ENCODE measurements at regions not wholly inside any gene's neighbourhood (a gene's known extent, or its start where the extent isn't known, plus 50 kb on each side); places are given as distances from the start of the nearest gene placed in this dataset.
"Not testable (repeated sequence)": the region's sequence is repeated elsewhere in the genome, so short reads cannot be mapped to it uniquely, and the experiment has no call there.

GRCh38 chr11:25244126-25244525 lies 747.3 kb downstream of the LUZP2 start:
- CTCF ChIA-PET: no interaction called here
- H3K27ac Mint-ChIP-seq: no peak overlapping the region
- H3K4me3 Mint-ChIP-seq: no peak overlapping the region
- no peaks in the 10 kb centered on the region for H3K4me1 Mint-ChIP-seq (ENCODE audit: low read depth)
- POLR2A ChIA-PET: no interaction called here
- no peaks in the 10 kb centered on the region for H3K36me3 Mint-ChIP-seq
- H3K27me3 Mint-ChIP-seq: no peaks in the 10 kb centered on the region
- H3K9me3 Mint-ChIP-seq: peaks cover 22% of the 10 kb centered on the region
- DNase-seq: no peak
- intact Hi-C loops (cut with micrococcal nuclease): no loop called here

GRCh38 chr11:25247336-25247735 lies 750.5 kb downstream of the LUZP2 start:
- POLR2A ChIA-PET: no interaction called here

GRCh38 chr11:25252854-25253253 lies 756.0 kb downstream of the LUZP2 start:
- POLR2A ChIA-PET: no interaction called here
- CTCF ChIA-PET: no interaction called here
- Mint-ChIP-seq H3K36me3 (no peaks in the 10 kb centered on the region), H3K4me3 (no peak overlapping the region), H3K9me3 (peaks cover 8% of the 10 kb centered on the region), H3K4me1 (ENCODE audit: low read depth) (no peaks in the 10 kb centered on the region), H3K27me3 (no peaks in the 10 kb centered on the region), H3K27ac (no peak overlapping the region)
- intact Hi-C loops (cut with micrococcal nuclease): no loop called here
- no peak for DNase-seq

More at GRCh38 chr11:25247336-25247735, 750.5 kb downstream of the LUZP2 start:
- H3K4me3 Mint-ChIP-seq: no peak overlapping the region
- H3K27ac Mint-ChIP-seq: no peak overlapping the region
- no peaks in the 10 kb centered on the region for H3K4me1 Mint-ChIP-seq (ENCODE audit: low read depth)
- no peaks in the 10 kb centered on the region for H3K36me3 Mint-ChIP-seq
- no peaks in the 10 kb centered on the region for H3K27me3 Mint-ChIP-seq
- CTCF ChIA-PET: no interaction called here
- intact Hi-C loops (cut with micrococcal nuclease): no loop called here
- peaks cover 21% of the 10 kb centered on the region for H3K9me3 Mint-ChIP-seq
- DNase-seq: no peak

DNA sequence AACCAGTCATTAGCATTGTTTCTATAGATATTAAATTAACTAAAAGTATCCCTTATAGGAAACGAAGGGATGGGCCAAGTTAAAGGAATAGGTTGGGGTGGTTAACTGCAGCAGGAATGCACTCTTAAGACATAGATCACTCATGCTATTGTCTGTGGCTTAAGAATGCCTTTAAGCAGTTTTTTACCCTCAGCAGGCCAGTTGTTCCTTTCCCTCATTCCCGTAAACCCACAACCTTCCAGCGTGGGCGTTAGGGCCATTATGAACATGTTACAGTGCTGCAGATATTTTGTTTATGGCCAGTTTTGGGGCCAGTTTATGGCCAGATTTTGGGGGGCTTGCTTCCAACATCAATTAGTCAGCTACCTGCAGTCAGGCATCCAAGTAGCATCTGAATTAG lies 767.0 kb downstream of the LUZP2 start:
- DNase-seq; CTCF ChIA-PET; intact Hi-C loops (cut with micrococcal nuclease); H3K27me3 Mint-ChIP-seq; H3K36me3 Mint-ChIP-seq; POLR2A ChIA-PET; H3K4me1 Mint-ChIP-seq (ENCODE audit: low read depth); H3K27ac Mint-ChIP-seq; H3K4me3 Mint-ChIP-seq: not testable (repeated sequence)
- peaks cover 25% of the 10 kb centered on the region for H3K9me3 Mint-ChIP-seq

DNA sequence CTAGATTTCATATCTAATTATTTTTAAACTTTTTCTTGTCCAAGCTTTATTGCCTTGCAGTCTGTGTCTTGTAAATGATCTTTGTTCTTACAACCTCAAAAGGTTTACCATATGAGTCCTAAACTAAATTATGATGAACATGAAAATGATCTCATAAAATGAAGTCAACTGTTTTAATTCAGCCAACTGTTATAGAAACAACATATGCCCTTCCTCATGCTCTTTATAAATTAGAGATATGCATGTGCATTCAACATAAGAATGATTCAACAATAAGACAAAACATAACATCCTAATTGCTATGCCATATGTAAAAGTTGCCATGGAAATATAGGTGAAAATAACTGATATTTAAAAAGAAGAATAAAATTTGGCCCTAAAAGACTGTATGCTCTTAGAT lies 774.4 kb downstream of the LUZP2 start:
- POLR2A ChIA-PET: no interaction called here
- peaks cover 11% of the 10 kb centered on the region for H3K9me3 Mint-ChIP-seq
- no peaks in the 10 kb centered on the region for H3K27me3 Mint-ChIP-seq

GRCh38 chr11:25272214-25272613 lies 775.4 kb downstream of the LUZP2 start:
- no peak overlapping the region for H3K4me3 Mint-ChIP-seq
- ChIA-PET CTCF (no interaction called here), POLR2A (no interaction called here)
- H3K27me3 Mint-ChIP-seq: no peaks in the 10 kb centered on the region
- H3K4me1 Mint-ChIP-seq (ENCODE audit: low read depth): no peaks in the 10 kb centered on the region
- no peak for DNase-seq
- peaks cover 9% of the 10 kb centered on the region for H3K9me3 Mint-ChIP-seq
- no peak overlapping the region for H3K27ac Mint-ChIP-seq
- no peaks in the 10 kb centered on the region for H3K36me3 Mint-ChIP-seq
- intact Hi-C loops (cut with micrococcal nuclease): no loop called here

More for the DNA sequence above, 774.4 kb downstream of the LUZP2 start:
- DNase-seq: no peak
- no peak overlapping the region for H3K27ac Mint-ChIP-seq
- H3K4me3 Mint-ChIP-seq: no peak overlapping the region
- H3K4me1 Mint-ChIP-seq (ENCODE audit: low read depth): no peaks in the 10 kb centered on the region
- no peaks in the 10 kb centered on the region for H3K36me3 Mint-ChIP-seq
- intact Hi-C loops (cut with micrococcal nuclease): no loop called here
- CTCF ChIA-PET: no interaction called here

DNA sequence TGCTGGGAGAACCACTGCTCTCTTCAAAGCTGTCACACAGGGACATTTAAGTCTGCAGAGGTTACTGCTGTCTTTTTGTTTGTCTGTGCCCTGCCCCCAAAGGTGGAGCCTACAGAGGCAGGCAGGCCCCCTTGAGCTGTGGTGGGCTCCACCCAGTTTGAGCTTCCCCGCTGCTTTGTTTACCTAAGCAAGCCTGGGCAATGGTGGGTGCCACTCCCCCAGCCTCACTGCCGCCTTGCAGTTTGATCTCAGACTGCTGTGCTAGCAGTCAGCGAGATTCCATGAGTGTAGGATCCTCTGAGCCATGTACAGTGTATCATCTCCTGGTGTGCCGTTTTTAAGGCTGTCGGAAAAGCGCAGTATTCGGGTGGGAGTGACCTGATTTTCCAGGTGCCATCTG lies 784.0 kb downstream of the LUZP2 start:
- POLR2A ChIA-PET; CTCF ChIA-PET; DNase-seq; H3K36me3 Mint-ChIP-seq; H3K4me3 Mint-ChIP-seq; H3K27me3 Mint-ChIP-seq; H3K27ac Mint-ChIP-seq; H3K4me1 Mint-ChIP-seq (ENCODE audit: low read depth); intact Hi-C loops (cut with micrococcal nuclease): not testable (repeated sequence)
- H3K9me3 Mint-ChIP-seq: peaks cover 19% of the 10 kb centered on the region

GRCh38 chr11:25293166-25293565 lies 796.3 kb downstream of the LUZP2 start:
- H3K4me3 Mint-ChIP-seq: no peak overlapping the region
- no peaks in the 10 kb centered on the region for H3K27me3 Mint-ChIP-seq
- ChIA-PET CTCF (no interaction called here), POLR2A (no interaction called here)
- no peak for DNase-seq
- H3K4me1 Mint-ChIP-seq (ENCODE audit: low read depth): no peaks in the 10 kb centered on the region
- intact Hi-C loops (cut with micrococcal nuclease): no loop called here
- H3K27ac Mint-ChIP-seq: no peak overlapping the region
- H3K36me3 Mint-ChIP-seq: no peaks in the 10 kb centered on the region
- H3K9me3 Mint-ChIP-seq: peaks cover 26% of the 10 kb centered on the region

- Mint-ChIP-seq H3K27ac (no peak overlapping the region), H3K36me3 (no peaks in the 10 kb centered on the region), H3K9me3 (peaks cover 27% of the 10 kb centered on the region), H3K4me1 (ENCODE audit: low read depth) (no peaks in the 10 kb centered on the region), H3K4me3 (no peak overlapping the region), H3K27me3 (no peaks in the 10 kb centered on the region)
- POLR2A ChIA-PET: no interaction called here
- CTCF ChIA-PET: no interaction called here
- intact Hi-C loops (cut with micrococcal nuclease): no loop called here
- DNase-seq: no peak
Observed at GRCh38 chr11:25298450-25298849, 801.6 kb downstream of the LUZP2 start.

DNA sequence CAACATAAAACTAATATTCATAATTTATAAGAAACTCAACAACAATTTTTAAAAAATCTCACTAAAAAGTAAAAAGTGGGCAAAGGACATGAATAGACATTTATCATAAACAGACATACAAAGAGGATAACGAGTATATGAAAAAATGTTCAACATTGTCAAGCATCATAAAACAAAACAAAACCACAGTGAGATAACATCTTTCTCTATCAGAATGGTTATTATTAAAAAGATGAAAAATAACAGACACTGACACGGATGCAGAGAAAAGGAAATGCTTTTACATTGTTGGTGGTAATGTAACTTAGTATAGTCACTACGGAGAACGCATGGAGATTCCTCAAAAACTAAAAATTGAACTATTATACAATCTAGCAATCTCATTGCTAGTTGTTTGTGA lies 813.0 kb downstream of the LUZP2 start:
- no peaks in the 10 kb centered on the region for H3K36me3 Mint-ChIP-seq
- no peaks in the 10 kb centered on the region for H3K27me3 Mint-ChIP-seq
- CTCF ChIA-PET: no interaction called here

GRCh38 chr11:25317216-25317615 lies 820.4 kb downstream of the LUZP2 start:
- H3K36me3 Mint-ChIP-seq: no peaks in the 10 kb centered on the region
- no peak overlapping the region for H3K27ac Mint-ChIP-seq
- no peak for DNase-seq
- peaks cover 11% of the 10 kb centered on the region for H3K9me3 Mint-ChIP-seq
- H3K4me3 Mint-ChIP-seq: no peak overlapping the region
- ChIA-PET POLR2A (no interaction called here), CTCF (no interaction called here)
- intact Hi-C loops (cut with micrococcal nuclease): no loop called here
- no peaks in the 10 kb centered on the region for H3K27me3 Mint-ChIP-seq
- no peaks in the 10 kb centered on the region for H3K4me1 Mint-ChIP-seq (ENCODE audit: low read depth)

More for the DNA sequence above, 813.0 kb downstream of the LUZP2 start:
- no peaks in the 10 kb centered on the region for H3K4me1 Mint-ChIP-seq (ENCODE audit: low read depth)
- H3K9me3 Mint-ChIP-seq: peaks cover 35% of the 10 kb centered on the region
- POLR2A ChIA-PET: no interaction called here
- DNase-seq: no peak
- intact Hi-C loops (cut with micrococcal nuclease): no loop called here
- H3K27ac Mint-ChIP-seq: no peak overlapping the region
- H3K4me3 Mint-ChIP-seq: no peak overlapping the region

DNA sequence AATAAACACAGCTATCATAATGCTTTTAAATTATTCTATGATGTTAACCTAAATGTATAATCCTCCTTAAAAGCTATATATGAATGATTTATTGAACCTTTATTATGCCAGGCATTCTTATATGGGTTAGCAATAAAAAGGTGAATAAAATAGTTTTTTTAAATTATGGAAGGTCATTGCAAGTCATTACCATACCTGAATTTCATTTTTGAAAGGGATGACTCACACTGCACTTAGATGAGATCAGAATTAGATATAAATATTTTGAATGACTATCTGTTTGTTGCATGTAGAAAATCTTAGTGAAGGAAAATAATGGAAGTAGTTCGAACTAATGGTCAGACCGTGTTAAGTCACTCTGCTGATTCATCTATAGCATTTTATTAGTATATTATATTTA lies 822.3 kb downstream of the LUZP2 start:
- H3K4me1 Mint-ChIP-seq (ENCODE audit: low read depth): no peaks in the 10 kb centered on the region
- POLR2A ChIA-PET: no interaction called here
- H3K36me3 Mint-ChIP-seq: no peaks in the 10 kb centered on the region
- no peaks in the 10 kb centered on the region for H3K27me3 Mint-ChIP-seq
- H3K27ac Mint-ChIP-seq: no peak overlapping the region
- CTCF ChIA-PET: no interaction called here
- H3K9me3 Mint-ChIP-seq: peaks cover 17% of the 10 kb centered on the region
- H3K4me3 Mint-ChIP-seq: no peak overlapping the region
- no peak for DNase-seq
- intact Hi-C loops (cut with micrococcal nuclease): no loop called here

DNA sequence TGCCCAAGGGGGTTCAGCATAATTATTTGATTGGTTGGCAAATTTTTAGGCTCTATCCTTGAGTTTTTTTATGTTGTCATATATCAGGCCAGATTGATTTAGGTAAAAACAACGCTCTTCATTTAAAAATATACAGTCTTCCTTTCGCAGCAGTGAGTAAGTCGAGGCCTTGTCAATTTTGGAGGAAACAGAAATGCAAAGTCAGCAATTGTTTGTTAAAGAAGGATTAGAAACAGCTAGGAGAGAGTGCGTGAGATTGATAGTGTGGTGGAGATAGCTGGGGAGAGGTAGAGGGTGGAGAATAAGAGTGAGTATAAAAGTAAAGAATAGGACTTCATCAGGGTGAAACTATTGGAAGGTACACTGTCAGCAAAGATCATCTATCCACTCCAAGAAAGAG lies 830.8 kb downstream of the LUZP2 start:
- CTCF ChIA-PET: no interaction called here
- Mint-ChIP-seq H3K9me3 (peaks cover 10% of the 10 kb centered on the region), H3K27ac (no peak overlapping the region), H3K4me1 (ENCODE audit: low read depth) (no peaks in the 10 kb centered on the region), H3K27me3 (no peaks in the 10 kb centered on the region), H3K4me3 (no peak overlapping the region), H3K36me3 (no peaks in the 10 kb centered on the region)
- intact Hi-C loops (cut with micrococcal nuclease): no loop called here
- no peak for DNase-seq
- POLR2A ChIA-PET: no interaction called here

DNA sequence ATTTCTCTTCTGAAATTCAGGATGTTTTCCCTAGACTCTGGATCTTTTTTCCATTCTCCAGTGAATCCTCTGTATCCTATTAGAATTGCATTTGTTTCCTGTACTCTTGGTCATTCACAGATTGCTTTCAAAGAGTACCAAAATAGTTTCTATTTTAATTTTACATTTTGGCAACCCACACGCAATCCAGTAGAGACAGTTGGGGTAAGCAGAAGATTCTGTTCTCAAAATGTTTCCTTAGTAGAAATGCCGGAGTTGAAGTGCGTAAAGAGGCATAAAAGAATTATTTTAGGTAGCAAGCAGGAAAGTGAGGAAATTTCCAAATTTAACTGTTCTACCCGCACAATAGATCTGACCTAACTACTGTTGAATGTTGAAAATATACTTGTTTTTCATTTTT lies 842.4 kb downstream of the LUZP2 start:
- H3K4me1 Mint-ChIP-seq (ENCODE audit: low read depth): no peaks in the 10 kb centered on the region
- ChIA-PET CTCF (no interaction called here), POLR2A (no interaction called here)
- intact Hi-C loops (cut with micrococcal nuclease): no loop called here
- no peak for DNase-seq
- no peaks in the 10 kb centered on the region for H3K27me3 Mint-ChIP-seq
- H3K27ac Mint-ChIP-seq: no peak overlapping the region
- no peak overlapping the region for H3K4me3 Mint-ChIP-seq
- peaks cover 11% of the 10 kb centered on the region for H3K9me3 Mint-ChIP-seq
- H3K36me3 Mint-ChIP-seq: no peaks in the 10 kb centered on the region

Measured in activated CD4-positive, alpha-beta memory T cell treated with anti-CD3 and anti-CD28 coated beads for 36 hours (primary cell).